ENCODE measurements at regions not wholly inside any gene's neighbourhood (a gene's known extent, or its start where the extent isn't known, plus 50 kb on each side); places are given as distances from the start of the nearest gene placed in this dataset.
"Not testable (repeated sequence)": the region's sequence is repeated elsewhere in the genome, so short reads cannot be mapped to it uniquely, and the experiment has no call there.

GRCh38 chr17:55909776-55910175 lies 158.9 kb downstream of the PCTP start:
- no peak for DNase-seq (ENCODE audit: low spot score)

GRCh38 chr17:55911186-55911585 lies 160.3 kb downstream of the PCTP start:
- DNase-seq (ENCODE audit: low spot score): no peak

GRCh38 chr17:55925440-55925839 lies 174.6 kb downstream of the PCTP start:
- DNase-seq (ENCODE audit: low spot score): no peak

GRCh38 chr17:55926276-55926990 lies 175.6 kb downstream of the PCTP start:
- no peak for DNase-seq (ENCODE audit: low spot score)

GRCh38 chr17:55930291-55930809 lies 179.5 kb downstream of the PCTP start:
- no peak for DNase-seq (ENCODE audit: low spot score)

GRCh38 chr17:55931446-55931845 lies 180.6 kb downstream of the PCTP start:
- no peak for DNase-seq (ENCODE audit: low spot score)

- DNase-seq (ENCODE audit: low spot score): no peak
Measured at GRCh38 chr17:55932973-55933372, 182.1 kb downstream of the PCTP start.

GRCh38 chr17:55939181-55939810 lies 188.4 kb downstream of the PCTP start:
- not testable (repeated sequence) for DNase-seq (ENCODE audit: low spot score)

- no peak for DNase-seq (ENCODE audit: low spot score)
Measured at GRCh38 chr17:55959756-55960155, 193.5 kb upstream of the ANKFN1 start.

GRCh38 chr17:55961386-55961785 lies 191.9 kb upstream of the ANKFN1 start:
- no peak for DNase-seq (ENCODE audit: low spot score)

- no peak for DNase-seq (ENCODE audit: low spot score)
Measured at GRCh38 chr17:55962951-55963401, 190.3 kb upstream of the ANKFN1 start.

- DNase-seq (ENCODE audit: low spot score): no peak
Measured at GRCh38 chr17:55964191-55964590, 189.1 kb upstream of the ANKFN1 start.

- no peak for DNase-seq (ENCODE audit: low spot score)
Measured at GRCh38 chr17:55965051-55965450, 188.2 kb upstream of the ANKFN1 start.

GRCh38 chr17:55969562-55970324 lies 183.5 kb upstream of the ANKFN1 start:
- no peak for DNase-seq (ENCODE audit: low spot score)

- no peak for DNase-seq (ENCODE audit: low spot score)
Measured at GRCh38 chr17:55978578-55978977, 174.7 kb upstream of the ANKFN1 start.

- no peak for DNase-seq (ENCODE audit: low spot score)
Measured at GRCh38 chr17:55983096-55983495, 170.2 kb upstream of the ANKFN1 start.

GRCh38 chr17:55986817-55987216 lies 166.5 kb upstream of the ANKFN1 start:
- no peak for DNase-seq (ENCODE audit: low spot score)

GRCh38 chr17:55988861-55989260 lies 164.4 kb upstream of the ANKFN1 start:
- no peak for DNase-seq (ENCODE audit: low spot score)

GRCh38 chr17:55990332-55991006 lies 162.8 kb upstream of the ANKFN1 start:
- DNase-seq (ENCODE audit: low spot score): no peak

GRCh38 chr17:55996826-55997225 lies 156.4 kb upstream of the ANKFN1 start:
- no peak for DNase-seq (ENCODE audit: low spot score)

- DNase-seq (ENCODE audit: low spot score): no peak
Measured at GRCh38 chr17:56000411-56000810, 152.9 kb upstream of the ANKFN1 start.

GRCh38 chr17:56002656-56003055 lies 150.6 kb upstream of the ANKFN1 start:
- DNase-seq (ENCODE audit: low spot score): not testable (repeated sequence)

All from AG08395 (cell line).